Neural progenitor cell (in vitro differentiated cells): ENCODE measurements at regions not wholly inside any gene's neighbourhood (a gene's known extent, or its start where the extent isn't known, plus 50 kb on each side); places are given as distances from the start of the nearest gene placed in this dataset.

Experiments
- EZH2 ChIP-seq: fragments of 200-600 bp; sonication (generic); IDR thresholded peaks from 2 replicates; pipeline ENCODE4 v1.6.1; 2017; ENCODE audit warnings: antibody characterized with exemption, mild to moderate bottlenecking, moderate library complexity
- EZH2phosphoT487 ChIP-seq: fragments of 200-600 bp; sonication (generic); IDR thresholded peaks from 2 replicates; pipeline ENCODE4 v1.6.1; 2017; ENCODE audit warnings: antibody characterized with exemption
- TF ChIP-seq, protein P1 (sequence below): fragments of 200-600 bp; sonication (generic); IDR thresholded peaks from 2 replicates; pipeline ENCODE4 v1.5.1; 2017; ENCODE audit warnings: antibody characterized with exemption, mild to moderate bottlenecking

DNA sequence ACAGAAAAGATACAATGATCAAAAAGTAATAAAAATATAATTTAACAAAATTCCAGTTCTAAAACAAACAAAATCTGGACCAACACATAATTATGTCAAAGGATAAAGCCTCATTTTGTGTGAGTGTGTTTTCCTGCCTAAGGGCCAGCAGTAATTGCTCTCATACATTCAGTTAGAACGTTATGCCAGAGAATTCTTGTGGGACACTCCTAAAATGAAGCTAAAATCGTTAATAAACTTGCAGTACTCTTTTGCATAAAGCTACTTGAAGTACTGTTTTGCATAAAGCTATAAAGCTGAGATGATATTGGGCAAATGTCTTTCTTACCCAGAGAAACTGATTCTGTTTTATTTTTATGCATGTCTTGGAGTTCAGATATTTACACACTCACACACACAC, 1072.3 kb downstream of the MAT2B start:
- TF ChIP-seq, protein P1, sequence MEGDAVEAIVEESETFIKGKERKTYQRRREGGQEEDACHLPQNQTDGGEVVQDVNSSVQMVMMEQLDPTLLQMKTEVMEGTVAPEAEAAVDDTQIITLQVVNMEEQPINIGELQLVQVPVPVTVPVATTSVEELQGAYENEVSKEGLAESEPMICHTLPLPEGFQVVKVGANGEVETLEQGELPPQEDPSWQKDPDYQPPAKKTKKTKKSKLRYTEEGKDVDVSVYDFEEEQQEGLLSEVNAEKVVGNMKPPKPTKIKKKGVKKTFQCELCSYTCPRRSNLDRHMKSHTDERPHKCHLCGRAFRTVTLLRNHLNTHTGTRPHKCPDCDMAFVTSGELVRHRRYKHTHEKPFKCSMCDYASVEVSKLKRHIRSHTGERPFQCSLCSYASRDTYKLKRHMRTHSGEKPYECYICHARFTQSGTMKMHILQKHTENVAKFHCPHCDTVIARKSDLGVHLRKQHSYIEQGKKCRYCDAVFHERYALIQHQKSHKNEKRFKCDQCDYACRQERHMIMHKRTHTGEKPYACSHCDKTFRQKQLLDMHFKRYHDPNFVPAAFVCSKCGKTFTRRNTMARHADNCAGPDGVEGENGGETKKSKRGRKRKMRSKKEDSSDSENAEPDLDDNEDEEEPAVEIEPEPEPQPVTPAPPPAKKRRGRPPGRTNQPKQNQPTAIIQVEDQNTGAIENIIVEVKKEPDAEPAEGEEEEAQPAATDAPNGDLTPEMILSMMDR, result no peak
- TF ChIP-seq EZH2, result no peak
- TF ChIP-seq EZH2phosphoT487, result no peak
